H54 (cell line): ENCODE measurements at regions not wholly inside any gene's neighbourhood (a gene's known extent, or its start where the extent isn't known, plus 50 kb on each side); places are given as distances from the start of the nearest gene placed in this dataset.

Experiments
- DNase-seq: peaks from one replicate; pipeline ENCODE4 v3.0.0; 2011; ENCODE audit warnings: low spot score, mixed read lengths; ENCODE audit not compliant: insufficient read length
- FAIRE-seq: peaks from 3 replicates; lab custom pipeline; 2011; peaks lifted over from hg19 to GRCh38; lab: Jason Lieb, UNC
- POLR2A ChIP-seq: IDR thresholded peaks from 2 replicates; pipeline ENCODE4 v1.6.1; 2011; ENCODE audit warnings: low read depth, mild to moderate bottlenecking, low read length

- FAIRE-seq = no peak
- DNase-seq = no peak
- TF ChIP-seq POLR2A = no peak
Observed at GRCh38 chr16:49111351-49111750, 170.3 kb downstream of the CBLN1 start.

GRCh38 chr16:49108611-49109010 lies 173.0 kb downstream of the CBLN1 start:
- TF ChIP-seq POLR2A = no peak
- no peak for DNase-seq
- FAIRE-seq = no peak

- DNase-seq (no peak), FAIRE-seq (no peak)
- TF ChIP-seq POLR2A = no peak
Observed at GRCh38 chr16:49103298-49103697, 178.3 kb downstream of the CBLN1 start.

DNA sequence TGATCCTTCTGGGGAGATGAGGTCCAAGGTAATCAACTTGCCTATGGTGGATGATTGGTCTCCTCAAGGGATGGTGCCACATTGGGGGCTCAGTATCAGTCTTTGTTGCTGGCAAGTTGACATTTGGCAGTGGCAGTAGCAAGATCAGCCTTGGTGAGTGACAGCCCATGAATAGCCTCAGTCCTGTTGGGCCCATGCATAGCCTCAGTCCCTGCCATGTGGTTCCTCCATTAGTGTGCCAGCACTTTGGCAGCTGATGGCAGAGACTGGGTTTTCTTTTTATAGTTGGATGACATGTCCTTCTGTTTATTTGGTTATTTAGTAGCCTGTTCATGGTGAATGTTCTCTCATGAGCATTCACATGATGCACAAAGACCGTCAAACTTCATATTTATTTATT lies 179.6 kb downstream of the CBLN1 start:
- DNase-seq (no peak), FAIRE-seq (no peak)
- TF ChIP-seq POLR2A = no peak

DNA sequence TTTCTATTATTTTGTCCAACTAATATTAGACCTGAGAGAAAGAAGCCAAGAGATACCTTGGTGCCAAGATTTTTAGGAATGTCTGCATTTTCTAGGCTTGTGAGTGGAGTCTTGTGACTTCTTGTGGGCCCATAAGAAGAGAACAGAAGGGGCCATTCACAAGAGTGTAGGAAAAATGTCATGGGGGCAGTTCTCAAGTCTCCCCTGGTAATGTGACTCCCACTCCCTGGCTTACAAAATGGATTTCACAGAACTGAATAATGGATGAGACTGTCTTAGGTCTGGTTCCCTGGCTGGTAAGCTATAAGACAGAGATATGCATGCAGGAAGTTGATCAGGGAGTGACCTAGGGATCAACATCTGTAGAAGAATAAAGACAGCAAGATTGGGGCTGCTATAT lies 181.3 kb downstream of the CBLN1 start:
- TF ChIP-seq POLR2A = no peak
- FAIRE-seq (no peak), DNase-seq (no peak)

DNA sequence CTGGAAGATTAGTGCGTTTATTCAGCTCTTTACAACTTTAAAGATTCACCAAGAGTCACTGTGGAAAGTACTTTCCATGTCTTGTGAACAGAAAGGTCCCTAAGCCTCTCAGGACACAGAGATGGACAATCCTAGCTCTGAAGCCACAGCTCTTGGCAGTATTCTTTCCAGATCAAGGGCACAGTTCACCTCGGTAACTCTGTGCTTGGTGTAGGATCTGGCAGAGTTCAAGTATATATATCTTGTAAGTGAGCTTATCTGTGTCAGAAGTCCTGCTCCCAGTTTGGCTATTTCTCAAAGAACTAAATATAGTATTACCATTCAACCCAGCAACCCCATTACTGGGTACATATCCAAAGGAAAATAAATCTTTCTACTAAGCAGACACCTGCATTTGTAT lies 183.7 kb downstream of the CBLN1 start:
- DNase-seq (no peak), FAIRE-seq (no peak)
- TF ChIP-seq POLR2A = no peak

- no peak for DNase-seq
- no peak for TF ChIP-seq POLR2A
Observed at GRCh38 chr16:49096176-49096945, 185.3 kb downstream of the CBLN1 start.

GRCh38 chr16:49095539-49095938 lies 186.1 kb downstream of the CBLN1 start:
- DNase-seq (no peak), FAIRE-seq (no peak)
- TF ChIP-seq POLR2A = no peak

More at GRCh38 chr16:49096176-49096945, 185.3 kb downstream of the CBLN1 start:
- FAIRE-seq = no peak

GRCh38 chr16:49094471-49094870 lies 187.2 kb downstream of the CBLN1 start:
- DNase-seq (no peak), FAIRE-seq (no peak)
- TF ChIP-seq POLR2A = no peak

DNA sequence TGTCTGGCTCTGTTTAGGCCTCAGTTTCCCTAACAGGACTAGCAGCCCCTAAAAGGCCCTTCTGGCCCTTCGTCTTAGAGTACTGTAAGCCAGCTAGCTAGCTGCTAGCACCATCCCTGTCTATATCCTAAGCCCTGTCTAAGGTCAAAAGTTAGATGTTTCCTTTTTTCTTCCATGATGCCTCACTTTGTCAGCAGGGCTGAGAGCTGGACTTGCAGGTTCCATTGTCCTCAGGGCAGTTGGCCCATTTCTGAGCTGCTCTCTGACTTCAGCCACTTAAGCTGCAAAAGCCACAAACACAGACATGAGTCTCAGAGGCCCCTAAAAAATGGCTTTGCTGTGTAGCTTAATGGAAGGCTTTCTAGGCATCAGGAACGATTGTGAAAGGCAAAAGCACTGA lies 187.7 kb downstream of the CBLN1 start:
- no peak for FAIRE-seq
- no peak for TF ChIP-seq POLR2A
- no peak for DNase-seq

DNA sequence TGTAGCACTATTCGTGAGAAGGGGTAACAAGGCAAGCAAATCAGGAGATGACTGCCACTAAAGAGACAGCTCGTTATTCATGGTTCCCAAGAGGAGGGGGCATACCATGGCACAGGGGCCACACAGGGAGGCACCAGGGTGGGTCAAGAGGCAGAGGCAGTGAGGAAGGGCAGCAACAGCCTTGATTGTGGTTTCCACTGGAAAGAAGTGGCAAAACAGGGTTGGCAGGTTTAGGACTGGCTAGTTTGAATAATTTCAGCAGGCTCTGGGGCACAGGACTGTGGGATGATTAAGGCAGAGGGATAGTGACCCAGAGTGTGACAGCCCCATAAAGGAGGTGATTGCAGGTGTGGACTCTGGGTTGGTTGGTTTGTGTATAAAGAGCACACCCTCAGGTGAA lies 188.9 kb downstream of the CBLN1 start:
- no peak for DNase-seq
- TF ChIP-seq POLR2A = no peak
- no peak for FAIRE-seq

- no peak for TF ChIP-seq POLR2A
- no peak for FAIRE-seq
- no peak for DNase-seq
Observed at GRCh38 chr16:49089533-49089932, 192.1 kb downstream of the CBLN1 start.

DNA sequence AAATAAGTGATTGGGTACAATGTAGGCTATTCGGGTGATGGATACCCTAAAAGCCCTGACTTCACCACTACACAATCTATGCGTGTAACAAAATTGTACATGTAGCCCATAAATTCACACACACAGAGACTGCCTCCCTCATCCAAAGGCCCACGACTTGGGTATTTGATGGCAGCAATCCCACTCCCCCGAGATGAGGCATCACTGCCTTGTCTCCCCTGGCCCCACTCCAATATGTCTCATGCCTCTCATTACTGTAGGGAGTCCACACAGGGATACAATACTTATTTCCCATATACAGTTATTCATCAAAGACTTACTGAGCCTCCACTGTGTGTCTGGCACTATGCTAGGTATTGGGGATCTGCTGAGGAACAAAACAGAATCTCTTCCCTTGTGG lies 192.6 kb downstream of the CBLN1 start:
- FAIRE-seq (no peak), DNase-seq (no peak)
- no peak for TF ChIP-seq POLR2A

DNA sequence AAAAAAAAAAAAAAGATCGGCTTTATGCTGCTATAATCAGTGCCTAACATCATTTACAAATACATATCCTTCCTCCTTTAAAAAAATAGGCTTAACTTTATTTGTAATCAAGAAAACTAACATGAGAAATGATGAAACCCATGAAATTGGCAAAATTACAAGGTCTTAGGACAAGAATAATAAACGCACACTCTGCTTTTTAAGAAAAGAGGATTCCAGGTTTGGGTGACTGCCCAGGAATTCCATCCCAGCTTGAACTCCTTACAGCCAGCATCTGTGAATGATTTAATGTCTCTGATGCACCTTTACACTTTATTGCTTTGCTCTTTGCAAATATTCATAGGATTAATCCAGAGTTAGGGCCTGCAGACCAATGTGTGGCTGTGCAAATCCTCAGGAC lies 196.0 kb downstream of the CBLN1 start:
- FAIRE-seq (no peak), DNase-seq (no peak)
- TF ChIP-seq POLR2A = no peak
